HepG2 (cell line): ENCODE measurements at regions not wholly inside any gene's neighbourhood (a gene's known extent, or its start where the extent isn't known, plus 50 kb on each side); places are given as distances from the start of the nearest gene placed in this dataset.

Experiments used
- ATAC-seq: fragments of 200-7000 bp; cut with Tn5 transposase; 3 replicates; pipeline ENCODE4 v1.9.1; 2020; ENCODE audit warnings: mild to moderate bottlenecking, moderate library complexity
- BruUV-seq: library from RNA; stranded (reverse); fragments of 400-500 nt; replicated peaks from 2 replicates; lab custom pipeline; 2021; lab: Mats Ljungman, UMichigan
- CTCF ChIA-PET: fragments of 300-600 bp; formaldehyde crosslinking; extraction: SDS; loops from one replicate; lab custom pipeline; 2021; ENCODE audit warnings: low total read pairs, inconsistent platforms, low intra/inter-chr PET ratio; lab: Yijun Ruan, JAX
- POLR2A ChIA-PET: fragments of 350-600 bp; sonication (Branson Sonifier 250); formaldehyde crosslinking; loops from one replicate; lab custom pipeline; 2020; ENCODE audit warnings: antibody characterized with exemption, inconsistent platforms; lab: Yijun Ruan, JAX
- DNase-seq: peaks from one replicate; pipeline ENCODE4 v3.0.0-alpha.2; 2015; ENCODE audit warnings: low spot score
- FAIRE-seq: peaks from 3 replicates; lab custom pipeline; 2011; peaks lifted over from hg19 to GRCh38; lab: Jason Lieb, UNC
- H2AFZ ChIP-seq: one replicate; pipeline ENCODE4 v1.6.1; 2011; ENCODE audit warnings: low read length, inconsistent platforms
- H3K27ac ChIP-seq: fragments of 300-600 bp; 3 replicates; pipeline ENCODE4 v1.8.0; 2011; ENCODE audit warnings: mixed run types, mild to moderate bottlenecking, mixed read lengths, low read length, inconsistent platforms; ENCODE audit not compliant: insufficient read depth; ENCODE audit errors: extremely low read length
- H3K27me3 ChIP-seq, 2 experiments: fragments of 200-600 bp in 1 of 2; 2 replicates in 1 of 2; 3 replicates in 1 of 2; pipeline versions ENCODE4 v1.6.0 to v1.8.0; 2011; ENCODE audit warnings: low read length in 2 of 2, mild to moderate bottlenecking in 2 of 2, moderate library complexity in 2 of 2, inconsistent platforms in 1 of 2; ENCODE audit not compliant: insufficient read depth in 2 of 2, control insufficient read depth in 1 of 2
- H3K36me3 ChIP-seq, 2 experiments: fragments of 200-600 bp in 1 of 2; replicated peaks in 1 of 2; 2 replicates in 1 of 2; 3 replicates in 1 of 2; pipeline versions ENCODE4 v1.5.1 to v1.8.0; 2011; ENCODE audit warnings: low read length in 2 of 2, inconsistent platforms in 1 of 2; ENCODE audit not compliant: insufficient read depth in 2 of 2, control insufficient read depth in 1 of 2
- H3K4me1 ChIP-seq: 2 replicates; pipeline ENCODE4 v1.5.1; 2012; ENCODE audit warnings: low read length, inconsistent platforms; ENCODE audit not compliant: insufficient read depth
- H3K4me2 ChIP-seq: 2 replicates; pipeline ENCODE4 v1.6.0; 2011; ENCODE audit warnings: low read depth, low read length, inconsistent platforms
- H3K4me3 ChIP-seq, 3 experiments: fragments of 200-600 bp in 1 of 3; sonication (generic), shearing (Covaris generic) in 1 of 3; replicated peaks in 1 of 3; 2 replicates each; pipeline ENCODE4 v1.5.1; 2011 to 2016; ENCODE audit warnings: low read length in 3 of 3, inconsistent platforms in 2 of 3, low read depth in 2 of 3, mild to moderate bottlenecking in 2 of 3, control low read depth in 1 of 3, mixed read lengths in 1 of 3; ENCODE audit not compliant: insufficient read depth in 1 of 3
- H3K79me2 ChIP-seq: one replicate; pipeline ENCODE4 v1.6.1; 2011; ENCODE audit warnings: low read length, inconsistent platforms; ENCODE audit not compliant: insufficient read depth
- H3K9ac ChIP-seq: 2 replicates; pipeline ENCODE4 v1.6.0; 2011; ENCODE audit warnings: mild to moderate bottlenecking, low read depth, low read length, inconsistent platforms; ENCODE audit not compliant: insufficient read depth
- H3K9me3 ChIP-seq: 2 replicates; pipeline ENCODE4 v1.5.1; 2012; ENCODE audit warnings: mild to moderate bottlenecking, low read length
- H4K20me1 ChIP-seq: 2 replicates; pipeline ENCODE4 v1.6.0; 2011; ENCODE audit warnings: inconsistent platforms, mild to moderate bottlenecking, low read length, moderate library complexity; ENCODE audit not compliant: insufficient read depth
- CEBPB ChIP-seq: IDR thresholded peaks from 2 replicates; pipeline ENCODE4 v1.6.1; 2011; ENCODE audit warnings: low read depth, low read length, improper control_type of control experiment, borderline replicate concordance
- ELF4 ChIP-seq: sonication (generic); formaldehyde crosslinking; IDR thresholded peaks from 2 replicates; pipeline ENCODE4 v1.5.0; 2020; ENCODE audit warnings: missing genetic modification reagents, mild to moderate bottlenecking, moderate library complexity, borderline replicate concordance
- NFIC ChIP-seq: IDR thresholded peaks from 2 replicates; pipeline ENCODE4 v1.6.1; 2012; ENCODE audit warnings: mild to moderate bottlenecking, low read length, inconsistent platforms
- NONO ChIP-seq, 2 experiments: fragments of 450-650 bp in 1 of 2; sonication (generic) in 1 of 2; formaldehyde crosslinking in 1 of 2; IDR thresholded peaks in 1 of 2; conservative IDR thresholded peaks in 1 of 2; 2 replicates each; pipeline versions ENCODE4 v1.6.1 to v1.8.0; 2017 to 2022; ENCODE audit warnings: mild to moderate bottlenecking in 1 of 2, missing genetic modification reagents in 1 of 2, moderate library complexity in 1 of 2
- PAXIP1 ChIP-seq: sonication (generic); formaldehyde crosslinking; conservative IDR thresholded peaks from 2 replicates; pipeline ENCODE4 v1.4.0; 2020; ENCODE audit warnings: mild to moderate bottlenecking, missing genetic modification reagents, moderate library complexity
- PHF20 ChIP-seq: sonication (generic); formaldehyde crosslinking; IDR thresholded peaks from 2 replicates; pipeline ENCODE4 v1.5.0; 2020; ENCODE audit warnings: mild to moderate bottlenecking, missing genetic modification reagents
- PRMT3 ChIP-seq: sonication (generic); formaldehyde crosslinking; IDR thresholded peaks from 2 replicates; pipeline ENCODE4 v1.8.1; 2022; ENCODE audit warnings: low read depth, mild to moderate bottlenecking, moderate library complexity, missing genetic modification reagents, borderline replicate concordance
- ZNF703 ChIP-seq: sonication (generic); formaldehyde crosslinking; IDR thresholded peaks from 2 replicates; pipeline ENCODE4 v1.5.1; 2020; ENCODE audit warnings: missing genetic modification reagents, mild to moderate bottlenecking, moderate library complexity, borderline replicate concordance
- WGBS: methylation state at CpG from one replicate; pipeline ENCODE4 v1.1.6; 2017; ENCODE audit warnings: low lambda C conversion rate; 5-methylcytosine and 5-hydroxymethylcytosine counted together
- in situ Hi-C: cut with HindIII; loops from 2 replicates; pipeline ENCODE4 v1.10.0; 2017; ENCODE audit warnings: low pct_unique_long_range_greater_than_20kb; ENCODE audit not compliant: extremely low pct_ligation_motif_present
- intact Hi-C: fragments of 100-400 bp; cut with micrococcal nuclease; formaldehyde crosslinking; loops from one replicate; pipeline ENCODE4 v1.10.0; 2022; ENCODE audit not compliant: unreplicated experiment
- TF ChIP-seq, protein P1 (sequence below): sonication (generic); formaldehyde crosslinking; IDR thresholded peaks from 2 replicates; pipeline ENCODE4 v1.5.0; 2020; ENCODE audit warnings: missing genetic modification reagents, mild to moderate bottlenecking, borderline replicate concordance

GRCh38 chr4:17317526-17317925 is 194.4 kb downstream of the QDPR start:
- no peak overlapping the region for H3K4me2 ChIP-seq
- H3K9ac ChIP-seq: no peak overlapping the region
- no peaks in the 10 kb centered on the region for H3K79me2 ChIP-seq
- no peaks in the 10 kb centered on the region for H4K20me1 ChIP-seq
- no peaks in the 10 kb centered on the region; a peak in 1 of 5 replicates for H3K27me3 ChIP-seq
- ATAC-seq (no peak), FAIRE-seq (no peak), DNase-seq (no peak)
- no peaks in the 10 kb centered on the region for H3K36me3 ChIP-seq
- ChIA-PET POLR2A (no interaction called here), CTCF (no interaction called here)
- H2AFZ ChIP-seq: no peak overlapping the region
- H3K4me3 ChIP-seq: no peak overlapping the region
- in situ Hi-C loops: no loop called here
- H3K9me3 ChIP-seq: no peaks in the 10 kb centered on the region
- no peak overlapping the region for H3K27ac ChIP-seq
- 1% methylated on average over 5 of the region's 5 CpGs for WGBS
- no peaks in the 10 kb centered on the region for H3K4me1 ChIP-seq
- TF ChIP-seq ELF4 (CRISPR knock-in tag) (no peak), CEBPB (no peak), PAXIP1 (CRISPR knock-in tag) (no peak), PHF20 (CRISPR knock-in tag) (no peak), PRMT3 (CRISPR knock-in tag) (no peak), NFIC (no peak), ZNF703 (no peak), NONO (IDR thresholded peaks at IDR 0.05) (no peak), NONO (CRISPR knock-in tag; conservative IDR thresholded peaks at IDR 0.05) (no peak)
- TF ChIP-seq, protein P1, sequence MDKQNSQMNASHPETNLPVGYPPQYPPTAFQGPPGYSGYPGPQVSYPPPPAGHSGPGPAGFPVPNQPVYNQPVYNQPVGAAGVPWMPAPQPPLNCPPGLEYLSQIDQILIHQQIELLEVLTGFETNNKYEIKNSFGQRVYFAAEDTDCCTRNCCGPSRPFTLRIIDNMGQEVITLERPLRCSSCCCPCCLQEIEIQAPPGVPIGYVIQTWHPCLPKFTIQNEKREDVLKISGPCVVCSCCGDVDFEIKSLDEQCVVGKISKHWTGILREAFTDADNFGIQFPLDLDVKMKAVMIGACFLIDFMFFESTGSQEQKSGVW (CRISPR knock-in tag): no peak
- BruUV-seq: no TSS peak
- intact Hi-C loops: no loop called here
